NB4 (cell line): ENCODE measurements at regions not wholly inside any gene's neighbourhood (a gene's known extent, or its start where the extent isn't known, plus 50 kb on each side); places are given as distances from the start of the nearest gene placed in this dataset.

Source experiments
- DNase-seq: peaks from one replicate; pipeline ENCODE4 v3.0.0; 2010; ENCODE audit warnings: low read depth
- H3K4me3 ChIP-seq: one replicate; pipeline ENCODE4 v1.5.1; 2011; ENCODE audit warnings: mild to moderate bottlenecking, low read depth, low read length, moderate library complexity
- CTCF ChIP-seq: IDR thresholded peaks from one replicate; pipeline ENCODE4 v1.5.1; 2012; ENCODE audit warnings: low read depth, low read length
- MAX ChIP-seq: IDR thresholded peaks from 2 replicates; pipeline ENCODE4 v1.6.1; 2011; ENCODE audit warnings: low read depth, low read length
- MYC ChIP-seq: IDR thresholded peaks from 2 replicates; pipeline ENCODE4 v1.6.1; 2011; ENCODE audit warnings: low read depth, low read length
- POLR2A ChIP-seq: IDR thresholded peaks from 2 replicates; pipeline ENCODE4 v1.6.1; 2011; ENCODE audit warnings: mild to moderate bottlenecking; ENCODE audit not compliant: insufficient read length; ENCODE audit errors: extremely low read depth

- TF ChIP-seq MAX (no peak), MYC (no peak), CTCF (no peak), POLR2A (no peak)
- no peak for DNase-seq
- H3K4me3 ChIP-seq: no peak overlapping the region
Observed at GRCh38 chr9:111152614-111153406, 114.5 kb upstream of the LPAR1 start.

GRCh38 chr9:111151537-111151936 lies 113.3 kb upstream of the LPAR1 start:
- no peak for DNase-seq
- TF ChIP-seq CTCF: no peak
- TF ChIP-seq POLR2A: no peak
- TF ChIP-seq MAX: no peak
- TF ChIP-seq MYC: no peak

GRCh38 chr9:111150181-111150580 lies 111.9 kb upstream of the LPAR1 start:
- TF ChIP-seq MAX (no peak), MYC (no peak), CTCF (no peak), POLR2A (no peak)
- H3K4me3 ChIP-seq: no peak overlapping the region
- DNase-seq: no peak

More at GRCh38 chr9:111151537-111151936, 113.3 kb upstream of the LPAR1 start:
- H3K4me3 ChIP-seq: no peak overlapping the region

GRCh38 chr9:111149018-111149759 lies 110.9 kb upstream of the LPAR1 start:
- TF ChIP-seq POLR2A (no peak), CTCF (no peak), MYC (no peak), MAX (no peak)
- DNase-seq: peak; percentile 3
- H3K4me3 ChIP-seq: no peak overlapping the region

- peak; percentile 5 for DNase-seq
- TF ChIP-seq MAX (no peak), MYC (no peak), POLR2A (no peak), CTCF (no peak)
- H3K4me3 ChIP-seq: no peak overlapping the region
Observed at GRCh38 chr9:111148052-111149017, 110.1 kb upstream of the LPAR1 start.
